Brain microvascular endothelial cell (primary cell): ENCODE measurements at regions not wholly inside any gene's neighbourhood (a gene's known extent, or its start where the extent isn't known, plus 50 kb on each side); places are given as distances from the start of the nearest gene placed in this dataset.

Experiments used
- DNase-seq: peaks from one replicate; pipeline ENCODE4 v3.0.0-alpha.2; 2020
- H3K27ac ChIP-seq: fragments of 250-450 bp; sonication (Bioruptor Pico); 2 replicates; pipeline ENCODE4 v1.5.1; 2020; ENCODE audit warnings: mild to moderate bottlenecking, moderate library complexity
- H3K27me3 ChIP-seq: fragments of 250-450 bp; sonication (Bioruptor Pico); replicated peaks from 2 replicates; pipeline ENCODE4 v1.5.1; 2020; ENCODE audit warnings: mild to moderate bottlenecking
- H3K36me3 ChIP-seq: fragments of 250-450 bp; sonication (Bioruptor Pico); replicated peaks from 2 replicates; pipeline ENCODE4 v1.5.1; 2020; ENCODE audit warnings: mild to moderate bottlenecking
- H3K4me3 ChIP-seq: 2 replicates; pipeline ENCODE4 v1.5.1; 2011; ENCODE audit warnings: low read depth, mild to moderate bottlenecking, control low read depth, low read length, moderate library complexity
- in situ Hi-C: cut with HindIII; loops from 2 replicates; pipeline ENCODE4 v1.10.0; 2017; ENCODE audit warnings: low sequenced_read_pairs, low pct_ligation_motif_present
- TF ChIP-seq, protein P1 (sequence below): IDR thresholded peaks from 2 replicates; pipeline ENCODE4 v1.5.1; 2011; ENCODE audit warnings: low read depth, mild to moderate bottlenecking, moderate library complexity, low read length, control low read depth, inconsistent platforms; ENCODE audit errors: missing control alignments

DNA sequence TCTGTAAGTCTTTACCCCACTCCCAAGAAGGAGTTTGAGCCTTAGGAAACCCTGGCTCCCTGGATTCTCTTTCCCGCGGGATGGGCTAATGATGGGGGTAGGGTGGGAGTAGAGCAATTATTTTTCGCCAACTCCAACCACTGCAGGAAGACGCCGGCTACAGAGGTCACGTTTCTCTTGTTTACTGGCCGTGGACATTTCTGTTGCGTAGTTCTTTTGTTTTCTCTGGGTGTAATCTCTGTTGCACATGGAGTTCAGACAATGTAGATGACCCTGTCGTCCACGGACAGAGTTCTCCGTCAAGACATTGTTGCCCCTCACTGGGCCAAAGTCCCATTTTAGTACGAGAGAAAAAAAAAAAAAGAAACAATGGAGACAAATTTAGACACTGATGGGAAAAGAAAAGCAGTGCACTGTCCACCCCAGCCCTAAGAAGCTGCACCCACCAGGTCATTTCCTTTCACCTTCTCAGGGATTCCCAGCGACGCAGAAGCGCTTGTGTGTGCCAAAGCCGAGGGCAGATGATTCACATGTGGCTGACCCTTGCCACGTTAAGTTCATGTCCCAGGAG lies 133.9 kb upstream of the ARGLU1 start:
- in situ Hi-C loops: no loop called here
- TF ChIP-seq, protein P1, sequence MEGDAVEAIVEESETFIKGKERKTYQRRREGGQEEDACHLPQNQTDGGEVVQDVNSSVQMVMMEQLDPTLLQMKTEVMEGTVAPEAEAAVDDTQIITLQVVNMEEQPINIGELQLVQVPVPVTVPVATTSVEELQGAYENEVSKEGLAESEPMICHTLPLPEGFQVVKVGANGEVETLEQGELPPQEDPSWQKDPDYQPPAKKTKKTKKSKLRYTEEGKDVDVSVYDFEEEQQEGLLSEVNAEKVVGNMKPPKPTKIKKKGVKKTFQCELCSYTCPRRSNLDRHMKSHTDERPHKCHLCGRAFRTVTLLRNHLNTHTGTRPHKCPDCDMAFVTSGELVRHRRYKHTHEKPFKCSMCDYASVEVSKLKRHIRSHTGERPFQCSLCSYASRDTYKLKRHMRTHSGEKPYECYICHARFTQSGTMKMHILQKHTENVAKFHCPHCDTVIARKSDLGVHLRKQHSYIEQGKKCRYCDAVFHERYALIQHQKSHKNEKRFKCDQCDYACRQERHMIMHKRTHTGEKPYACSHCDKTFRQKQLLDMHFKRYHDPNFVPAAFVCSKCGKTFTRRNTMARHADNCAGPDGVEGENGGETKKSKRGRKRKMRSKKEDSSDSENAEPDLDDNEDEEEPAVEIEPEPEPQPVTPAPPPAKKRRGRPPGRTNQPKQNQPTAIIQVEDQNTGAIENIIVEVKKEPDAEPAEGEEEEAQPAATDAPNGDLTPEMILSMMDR: no peak
- Histone ChIP-seq H3K4me3 (no peak overlapping the region), H3K27ac (no peak overlapping the region), H3K36me3 (no peaks in the 10 kb centered on the region), H3K27me3 (no peaks in the 10 kb centered on the region)
- DNase-seq: no peak

DNA sequence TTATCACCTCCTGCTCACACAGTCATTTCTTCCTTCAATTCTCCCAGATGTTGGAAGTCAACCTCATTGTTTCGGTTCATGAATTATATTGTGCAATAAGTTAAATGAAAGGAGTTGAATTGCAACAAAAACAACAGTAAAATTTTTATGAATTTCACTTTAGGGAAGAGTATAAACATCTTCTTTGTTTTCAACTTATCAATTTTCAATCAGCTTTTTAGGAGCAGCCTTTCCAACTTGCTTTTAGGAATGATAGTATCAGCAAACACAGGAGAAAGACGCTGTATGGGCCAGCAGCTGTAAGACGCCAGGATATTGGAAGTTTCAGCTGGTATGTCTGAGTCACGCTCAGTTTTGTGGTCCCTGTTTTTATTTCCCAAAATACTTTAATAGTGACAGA lies 132.5 kb upstream of the ARGLU1 start:
- in situ Hi-C loops: no loop called here
- DNase-seq: no peak
- no peak overlapping the region for H3K4me3 ChIP-seq
- no peak overlapping the region for H3K27ac ChIP-seq
- no peaks in the 10 kb centered on the region for H3K27me3 ChIP-seq
- TF ChIP-seq, protein P1: no peak
- no peaks in the 10 kb centered on the region for H3K36me3 ChIP-seq

DNA sequence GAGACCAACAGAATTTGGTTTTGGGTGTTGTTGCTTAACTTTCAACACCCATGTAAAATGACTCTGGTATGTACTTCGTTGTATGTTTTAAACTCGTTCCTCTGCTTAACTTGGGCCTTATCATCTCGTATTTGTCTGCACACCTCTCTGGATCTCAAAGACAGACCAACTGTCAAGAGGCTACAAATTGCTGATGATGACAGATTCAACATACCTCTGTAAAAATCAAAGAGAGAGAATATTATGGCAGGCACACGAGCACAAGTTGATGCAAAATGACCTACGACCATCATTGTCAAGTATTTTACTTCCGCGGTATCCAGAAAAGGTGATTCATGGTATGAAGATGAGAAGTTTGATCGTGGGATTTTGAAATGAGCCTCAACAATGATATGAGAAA lies 132.1 kb upstream of the ARGLU1 start:
- in situ Hi-C loops: no loop called here
- H3K4me3 ChIP-seq: no peak overlapping the region

DNA sequence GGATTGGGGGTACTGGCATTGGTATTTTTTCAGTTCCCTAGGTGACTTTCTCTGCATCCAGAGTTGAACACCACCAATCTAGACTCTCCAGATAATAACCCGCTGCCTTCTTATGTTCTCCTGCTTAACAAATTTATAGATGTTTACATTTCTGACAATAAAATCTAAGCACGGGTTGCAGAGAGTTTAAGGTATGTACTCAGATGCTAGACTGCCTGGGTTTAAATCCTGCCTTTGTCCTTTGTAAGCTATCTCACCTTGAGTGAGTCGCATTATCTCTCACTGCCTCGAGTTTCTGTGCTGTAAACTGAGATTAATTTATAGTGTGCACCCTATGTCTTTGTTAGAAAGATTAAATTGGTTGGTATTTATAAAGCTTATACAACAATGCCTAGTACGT lies 131.4 kb upstream of the ARGLU1 start:
- Histone ChIP-seq H3K4me3 (no peak overlapping the region), H3K27me3 (no peaks in the 10 kb centered on the region), H3K27ac (no peak overlapping the region), H3K36me3 (no peaks in the 10 kb centered on the region)
- in situ Hi-C loops: no loop called here
- TF ChIP-seq, protein P1: no peak
- DNase-seq: no peak

More for the DNA sequence above, 132.1 kb upstream of the ARGLU1 start:
- Histone ChIP-seq H3K27ac (no peak overlapping the region), H3K27me3 (no peaks in the 10 kb centered on the region), H3K36me3 (no peaks in the 10 kb centered on the region)
- TF ChIP-seq, protein P1: no peak
- DNase-seq: no peak

DNA sequence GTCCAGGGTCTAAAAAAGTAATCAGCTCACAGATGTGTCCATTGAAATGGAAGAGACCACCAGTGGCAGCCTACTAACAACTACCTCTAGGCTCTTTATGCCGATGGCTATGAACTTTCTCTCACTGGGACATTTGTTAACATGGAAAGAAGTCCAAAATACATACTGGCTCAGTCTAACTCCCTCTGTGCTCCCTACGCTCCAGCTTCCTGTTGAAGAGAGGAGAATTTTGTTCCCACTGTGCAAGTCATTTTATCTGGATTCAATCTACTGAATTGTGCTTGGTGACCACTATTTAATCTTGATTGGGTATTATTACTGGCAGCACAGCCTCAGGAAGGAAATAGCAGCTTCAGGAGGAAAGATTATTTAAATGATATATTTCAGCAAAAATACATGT lies 128.8 kb upstream of the ARGLU1 start:
- Histone ChIP-seq H3K27me3 (no peaks in the 10 kb centered on the region), H3K4me3 (no peak overlapping the region), H3K27ac (no peak overlapping the region), H3K36me3 (no peaks in the 10 kb centered on the region)
- DNase-seq: no peak
- TF ChIP-seq, protein P1: no peak
- in situ Hi-C loops: no loop called here

DNA sequence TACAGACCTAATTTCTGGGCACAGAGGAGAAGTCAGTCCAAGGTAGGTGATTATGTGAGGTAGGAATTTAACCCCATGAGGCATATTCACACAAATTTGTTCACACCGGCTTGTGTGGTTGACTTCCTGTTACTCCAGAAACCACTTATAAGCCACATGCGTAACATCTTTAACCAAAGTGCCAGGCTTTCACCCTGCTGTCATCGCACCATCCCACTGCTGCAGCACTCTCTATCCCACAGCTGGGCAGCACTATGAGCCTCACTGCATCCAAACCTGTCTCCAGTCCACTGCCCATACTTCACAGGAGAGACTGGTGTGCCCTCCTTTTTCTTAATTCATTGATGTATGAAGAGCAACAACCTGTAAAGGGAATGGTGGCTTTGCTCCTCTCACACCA lies 128.2 kb upstream of the ARGLU1 start:
- Histone ChIP-seq H3K27ac (no peak overlapping the region), H3K27me3 (no peaks in the 10 kb centered on the region), H3K4me3 (no peak overlapping the region), H3K36me3 (no peaks in the 10 kb centered on the region)
- TF ChIP-seq, protein P1: no peak
- DNase-seq: no peak
- in situ Hi-C loops: no loop called here
